ENCODE measurements at regions not wholly inside any gene's neighbourhood (a gene's known extent, or its start where the extent isn't known, plus 50 kb on each side); places are given as distances from the start of the nearest gene placed in this dataset.

GRCh38 chr10:58066979-58067378 lies 200.7 kb downstream of the IPMK start:
- TF ChIP-seq CTCF (IDR thresholded peaks at IDR 0.05) (no peak), POLR2A (IDR thresholded peaks at IDR 0.05) (no peak)

Data from sigmoid colon (tissue), 3 donors.